ENCODE measurements at regions not wholly inside any gene's neighbourhood (a gene's known extent, or its start where the extent isn't known, plus 50 kb on each side); places are given as distances from the start of the nearest gene placed in this dataset.

- DNase-seq: no peak
Observed at GRCh38 chr2:40820319-40820718, 368.4 kb upstream of the SLC8A1 start.

GRCh38 chr2:40823478-40823877, 371.6 kb upstream of the SLC8A1 start:
- no peak for DNase-seq

GRCh38 chr2:40824278-40824677, 372.4 kb upstream of the SLC8A1 start:
- DNase-seq: no peak

- no peak for DNase-seq
Observed at GRCh38 chr2:40827392-40827791, 375.5 kb upstream of the SLC8A1 start.

GRCh38 chr2:40831321-40831873, 379.5 kb upstream of the SLC8A1 start:
- no peak for DNase-seq

- no peak for DNase-seq
Observed at GRCh38 chr2:40841856-40842255, 390.0 kb upstream of the SLC8A1 start.

- no peak for DNase-seq
Observed at GRCh38 chr2:40844353-40845277, 392.7 kb upstream of the SLC8A1 start.

GRCh38 chr2:40851661-40852060, 399.8 kb upstream of the SLC8A1 start:
- no peak for DNase-seq

GRCh38 chr2:40859617-40860016, 407.7 kb upstream of the SLC8A1 start:
- no peak for DNase-seq

GRCh38 chr2:40867829-40868228, 415.9 kb upstream of the SLC8A1 start:
- DNase-seq: no peak

GRCh38 chr2:40872580-40872979, 420.7 kb upstream of the SLC8A1 start:
- no peak for DNase-seq

GRCh38 chr2:40874380-40874779, 422.5 kb upstream of the SLC8A1 start:
- no peak for DNase-seq

- DNase-seq: no peak
Observed at GRCh38 chr2:40877734-40878288, 425.9 kb upstream of the SLC8A1 start.

- no peak for DNase-seq
Observed at GRCh38 chr2:40879305-40879704, 427.4 kb upstream of the SLC8A1 start.

GRCh38 chr2:40886100-40886499, 434.2 kb upstream of the SLC8A1 start:
- DNase-seq: no peak

- DNase-seq: no peak
Observed at GRCh38 chr2:40886655-40887054, 434.8 kb upstream of the SLC8A1 start.

- DNase-seq: no peak
Observed at GRCh38 chr2:40896358-40896757, 444.5 kb upstream of the SLC8A1 start.

- no peak for DNase-seq
Observed at GRCh38 chr2:40914666-40915065, 462.8 kb upstream of the SLC8A1 start.

- no peak for DNase-seq
Observed at GRCh38 chr2:40915651-40916050, 463.8 kb upstream of the SLC8A1 start.

GRCh38 chr2:40935349-40935748, 483.5 kb upstream of the SLC8A1 start:
- DNase-seq: no peak

- DNase-seq: no peak
Observed at GRCh38 chr2:40937284-40937683, 485.4 kb upstream of the SLC8A1 start.

GRCh38 chr2:40953341-40953740, 501.5 kb upstream of the SLC8A1 start:
- no peak for DNase-seq

- DNase-seq: no peak
Observed at GRCh38 chr2:40955042-40955441, 503.2 kb upstream of the SLC8A1 start.

GRCh38 chr2:40955635-40956034, 503.7 kb upstream of the SLC8A1 start:
- no peak for DNase-seq

All from left hindlimb (tissue), 1 donor.